Neural progenitor cell (in vitro differentiated cells): ENCODE measurements at regions not wholly inside any gene's neighbourhood (a gene's known extent, or its start where the extent isn't known, plus 50 kb on each side); places are given as distances from the start of the nearest gene placed in this dataset.

Experiments used
- DNase-seq: peaks from one replicate; pipeline ENCODE4 v3.0.0-alpha.2; 2016; ENCODE audit warnings: low spot score
- H2AFZ ChIP-seq: fragments of 200-600 bp; sonication (generic); replicated peaks from 2 replicates; pipeline ENCODE4 v1.6.1; 2016; ENCODE audit warnings: antibody characterized with exemption
- H3F3A ChIP-seq: fragments of 200-600 bp; sonication (generic); 2 replicates; pipeline ENCODE4 v1.6.1; 2016; ENCODE audit warnings: antibody characterized with exemption, low read depth
- H3K27ac ChIP-seq: fragments of 200-600 bp; sonication (generic); 2 replicates; pipeline ENCODE4 v1.5.1; 2016; ENCODE audit warnings: mild to moderate bottlenecking
- H3K27me3 ChIP-seq: fragments of 200-600 bp; sonication (generic); 2 replicates; pipeline ENCODE4 v1.6.1; 2016; ENCODE audit warnings: mild to moderate bottlenecking, moderate library complexity
- H3K36me3 ChIP-seq: fragments of 200-600 bp; sonication (generic); 2 replicates; pipeline ENCODE4 v1.5.1; 2016
- H3K4me1 ChIP-seq: fragments of 200-600 bp; sonication (generic); 2 replicates; pipeline ENCODE4 v1.6.1; 2016; ENCODE audit warnings: mixed run types
- H3K4me2 ChIP-seq: fragments of 200-600 bp; sonication (generic); 2 replicates; pipeline ENCODE4 v1.6.1; 2016
- H3K4me3 ChIP-seq: fragments of 200-600 bp; sonication (generic); 2 replicates; pipeline ENCODE4 v1.5.1; 2016
- H3K79me2 ChIP-seq: fragments of 200-600 bp; sonication (generic); 2 replicates; pipeline ENCODE4 v1.6.1; 2016; ENCODE audit warnings: low read depth
- H3K9ac ChIP-seq: fragments of 200-600 bp; sonication (generic); 2 replicates; pipeline ENCODE4 v1.6.1; 2016
- H3K9me3 ChIP-seq: fragments of 200-600 bp; sonication (generic); 2 replicates; pipeline ENCODE4 v1.5.1; 2016; ENCODE audit warnings: low read depth
- H4K20me1 ChIP-seq: fragments of 200-600 bp; sonication (generic); 2 replicates; pipeline ENCODE4 v1.6.1; 2016; ENCODE audit warnings: low read depth
- H3K27ac Mint-ChIP-seq: 3 replicates; pipeline ENCODE4 v1.8.0; 2021; ENCODE audit warnings: mixed read lengths
- H3K27me3 Mint-ChIP-seq: 2 replicates; pipeline ENCODE4 v1.8.0; 2022; ENCODE audit warnings: low read depth, mild to moderate bottlenecking, inconsistent platforms, moderate library complexity, mixed read lengths; ENCODE audit not compliant: insufficient read depth
- H3K36me3 Mint-ChIP-seq: 3 replicates; pipeline ENCODE4 v1.8.0; 2021; ENCODE audit warnings: mixed read lengths
- H3K4me1 Mint-ChIP-seq: 3 replicates; pipeline ENCODE4 v1.8.0; 2021; ENCODE audit warnings: mixed read lengths
- H3K4me3 Mint-ChIP-seq: 3 replicates; pipeline ENCODE4 v1.8.0; 2021; ENCODE audit warnings: mild to moderate bottlenecking, moderate library complexity, mixed read lengths
- H3K9me3 Mint-ChIP-seq: 3 replicates; pipeline ENCODE4 v1.8.0; 2020; ENCODE audit warnings: mixed read lengths
- CTCF ChIP-seq: fragments of 200-600 bp; sonication (generic); IDR thresholded peaks from 2 replicates; pipeline ENCODE4 v1.5.1; 2017; ENCODE audit warnings: antibody characterized with exemption, mild to moderate bottlenecking
- EZH2 ChIP-seq: fragments of 200-600 bp; sonication (generic); IDR thresholded peaks from 2 replicates; pipeline ENCODE4 v1.6.1; 2017; ENCODE audit warnings: antibody characterized with exemption, mild to moderate bottlenecking, moderate library complexity
- EZH2phosphoT487 ChIP-seq: fragments of 200-600 bp; sonication (generic); IDR thresholded peaks from 2 replicates; pipeline ENCODE4 v1.6.1; 2017; ENCODE audit warnings: antibody characterized with exemption

- H3K27ac Mint-ChIP-seq: no peak overlapping the region
- peaks cover 3% of the 10 kb centered on the region for H3K9me3 Mint-ChIP-seq
- no peaks in the 10 kb centered on the region for H3K9me3 ChIP-seq
- H3K4me3 ChIP-seq: no peak overlapping the region
- no peaks in the 10 kb centered on the region for H3K4me1 ChIP-seq
- H3K4me2 ChIP-seq: no peak overlapping the region
- TF ChIP-seq EZH2phosphoT487 (no peak), CTCF (no peak), EZH2 (no peak)
- H3K27me3 Mint-ChIP-seq: peaks cover 2% of the 10 kb centered on the region
- DNase-seq: no peak
- no peak overlapping the region for H3K4me3 Mint-ChIP-seq
- H2AFZ ChIP-seq: no peak overlapping the region
- H3K9ac ChIP-seq: no peak overlapping the region
- no peaks in the 10 kb centered on the region for H4K20me1 ChIP-seq
- no peaks in the 10 kb centered on the region for H3K36me3 ChIP-seq
- H3K4me1 Mint-ChIP-seq: no peaks in the 10 kb centered on the region
- no peak overlapping the region for H3K27ac ChIP-seq
- no peaks in the 10 kb centered on the region for H3K27me3 ChIP-seq
- H3K36me3 Mint-ChIP-seq: no peaks in the 10 kb centered on the region
- no peaks in the 10 kb centered on the region for H3K79me2 ChIP-seq
- H3F3A ChIP-seq: no peaks in the 10 kb centered on the region
Observed at GRCh38 chr3:18258492-18258891, 166.6 kb downstream of the SATB1 start.

GRCh38 chr3:18252578-18252977, 172.6 kb downstream of the SATB1 start:
- Histone ChIP-seq H3K27ac (no peak overlapping the region), H3K27me3 (peaks cover 56% of the 10 kb centered on the region), H3K4me2 (no peak overlapping the region), H3K79me2 (no peaks in the 10 kb centered on the region), H3K9me3 (no peaks in the 10 kb centered on the region), H3F3A (no peaks in the 10 kb centered on the region), H3K4me3 (no peak overlapping the region), H3K4me1 (peaks cover 2% of the 10 kb centered on the region), H3K36me3 (no peaks in the 10 kb centered on the region), H4K20me1 (peaks cover 35% of the 10 kb centered on the region), H2AFZ (no peak overlapping the region), H3K9ac (no peak overlapping the region)
- no peak for TF ChIP-seq EZH2
- no peak for TF ChIP-seq EZH2phosphoT487
- no peak for TF ChIP-seq CTCF
- no peaks in the 10 kb centered on the region for H3K36me3 Mint-ChIP-seq
- peaks cover 16% of the 10 kb centered on the region for H3K4me1 Mint-ChIP-seq
- DNase-seq: no peak
- H3K27ac Mint-ChIP-seq: no peak overlapping the region
- no peaks in the 10 kb centered on the region for H3K9me3 Mint-ChIP-seq
- no peak overlapping the region for H3K4me3 Mint-ChIP-seq
- H3K27me3 Mint-ChIP-seq: peaks cover 13% of the 10 kb centered on the region

GRCh38 chr3:18250991-18251390, 174.1 kb downstream of the SATB1 start:
- H3K27me3 ChIP-seq: peaks cover 71% of the 10 kb centered on the region
- H3K4me3 ChIP-seq: no peak overlapping the region
- no peak overlapping the region for H3K27ac Mint-ChIP-seq
- H3K27ac ChIP-seq: no peak overlapping the region
- no peak overlapping the region for H2AFZ ChIP-seq
- no peaks in the 10 kb centered on the region for H3F3A ChIP-seq
- no peak overlapping the region for H3K9ac ChIP-seq
- H3K27me3 Mint-ChIP-seq: peaks cover 15% of the 10 kb centered on the region
- peaks cover 6% of the 10 kb centered on the region for H3K4me1 ChIP-seq
- no peaks in the 10 kb centered on the region for H3K9me3 ChIP-seq
- no peaks in the 10 kb centered on the region for H3K36me3 ChIP-seq
- H3K4me3 Mint-ChIP-seq: no peak overlapping the region
- H3K9me3 Mint-ChIP-seq: no peaks in the 10 kb centered on the region
- peaks cover 50% of the 10 kb centered on the region for H4K20me1 ChIP-seq
- DNase-seq: no peak
- H3K4me1 Mint-ChIP-seq: peaks cover 32% of the 10 kb centered on the region
- H3K36me3 Mint-ChIP-seq: no peaks in the 10 kb centered on the region
- no peak overlapping the region for H3K4me2 ChIP-seq
- H3K79me2 ChIP-seq: no peaks in the 10 kb centered on the region
- TF ChIP-seq CTCF: no peak
- TF ChIP-seq EZH2phosphoT487: no peak
- TF ChIP-seq EZH2: no peak
